Hepatocyte (in vitro differentiated cells): ENCODE measurements at regions not wholly inside any gene's neighbourhood (a gene's known extent, or its start where the extent isn't known, plus 50 kb on each side); places are given as distances from the start of the nearest gene placed in this dataset.

Source experiments
- DNase-seq: peaks from one replicate; pipeline ENCODE4 v3.0.0-alpha.2; 2016; ENCODE audit warnings: low spot score
- H2AFZ ChIP-seq: fragments of 200-600 bp; sonication (generic); 2 replicates; pipeline ENCODE4 v1.6.0; 2016; ENCODE audit warnings: antibody characterized with exemption, mild to moderate bottlenecking
- H3K27ac ChIP-seq: fragments of 200-600 bp; sonication (generic); 2 replicates; pipeline ENCODE4 v1.5.1; 2016; ENCODE audit warnings: mild to moderate bottlenecking
- H3K27me3 ChIP-seq: fragments of 200-600 bp; sonication (generic); 2 replicates; pipeline ENCODE4 v1.6.1; 2016
- H3K36me3 ChIP-seq: fragments of 200-600 bp; sonication (generic); replicated peaks from 2 replicates; pipeline ENCODE4 v1.5.1; 2016; ENCODE audit warnings: low read depth; ENCODE audit not compliant: insufficient read depth
- H3K4me1 ChIP-seq: fragments of 200-600 bp; sonication (generic); 2 replicates; pipeline ENCODE4 v1.5.1; 2016; ENCODE audit warnings: mild to moderate bottlenecking, moderate library complexity; ENCODE audit not compliant: insufficient read depth
- H3K4me2 ChIP-seq: fragments of 200-600 bp; sonication (generic); 2 replicates; pipeline ENCODE4 v1.6.0; 2016
- H3K4me3 ChIP-seq: fragments of 200-600 bp; sonication (generic); 2 replicates; pipeline ENCODE4 v1.5.1; 2016; ENCODE audit warnings: mild to moderate bottlenecking
- H3K79me2 ChIP-seq: fragments of 200-600 bp; sonication (generic); 2 replicates; pipeline ENCODE4 v1.6.0; 2017; ENCODE audit warnings: mild to moderate bottlenecking
- H3K9me2 ChIP-seq: fragments of 200-600 bp; sonication (generic); replicated peaks from 2 replicates; pipeline ENCODE4 v1.6.0; 2017; ENCODE audit warnings: mild to moderate bottlenecking; ENCODE audit not compliant: insufficient read depth
- H3K9me3 ChIP-seq: fragments of 200-600 bp; sonication (generic); 2 replicates; pipeline ENCODE4 v1.5.1; 2016; ENCODE audit warnings: low read depth, mild to moderate bottlenecking
- H4K20me1 ChIP-seq: fragments of 200-600 bp; sonication (generic); 2 replicates; pipeline ENCODE4 v1.6.0; 2016; ENCODE audit warnings: mild to moderate bottlenecking; ENCODE audit not compliant: insufficient read depth, poor library complexity, severe bottlenecking
- EZH2 ChIP-seq: fragments of 200-600 bp; sonication (generic); IDR thresholded peaks from 2 replicates; pipeline ENCODE4 v1.6.1; 2016; ENCODE audit warnings: antibody characterized with exemption, mild to moderate bottlenecking, borderline replicate concordance
- EZH2phosphoT487 ChIP-seq: fragments of 200-600 bp; sonication (generic); IDR thresholded peaks from one replicate; pipeline ENCODE4 v1.6.1; 2018; ENCODE audit warnings: antibody characterized with exemption, mild to moderate bottlenecking, low read depth, moderate library complexity; ENCODE audit not compliant: unreplicated experiment, severe bottlenecking
- WGBS: methylation state at CpG from one replicate; pipeline ENCODE4 v1.1.6; 2016; ENCODE audit warnings: low lambda C conversion rate; ENCODE audit errors: missing lambda C conversion rate; 5-methylcytosine and 5-hydroxymethylcytosine counted together
- TF ChIP-seq, protein P1 (sequence below): fragments of 200-600 bp; sonication (generic); IDR thresholded peaks from 2 replicates; pipeline ENCODE4 v1.5.1; 2016; ENCODE audit warnings: antibody characterized with exemption, mild to moderate bottlenecking; ENCODE audit not compliant: poor library complexity

DNA sequence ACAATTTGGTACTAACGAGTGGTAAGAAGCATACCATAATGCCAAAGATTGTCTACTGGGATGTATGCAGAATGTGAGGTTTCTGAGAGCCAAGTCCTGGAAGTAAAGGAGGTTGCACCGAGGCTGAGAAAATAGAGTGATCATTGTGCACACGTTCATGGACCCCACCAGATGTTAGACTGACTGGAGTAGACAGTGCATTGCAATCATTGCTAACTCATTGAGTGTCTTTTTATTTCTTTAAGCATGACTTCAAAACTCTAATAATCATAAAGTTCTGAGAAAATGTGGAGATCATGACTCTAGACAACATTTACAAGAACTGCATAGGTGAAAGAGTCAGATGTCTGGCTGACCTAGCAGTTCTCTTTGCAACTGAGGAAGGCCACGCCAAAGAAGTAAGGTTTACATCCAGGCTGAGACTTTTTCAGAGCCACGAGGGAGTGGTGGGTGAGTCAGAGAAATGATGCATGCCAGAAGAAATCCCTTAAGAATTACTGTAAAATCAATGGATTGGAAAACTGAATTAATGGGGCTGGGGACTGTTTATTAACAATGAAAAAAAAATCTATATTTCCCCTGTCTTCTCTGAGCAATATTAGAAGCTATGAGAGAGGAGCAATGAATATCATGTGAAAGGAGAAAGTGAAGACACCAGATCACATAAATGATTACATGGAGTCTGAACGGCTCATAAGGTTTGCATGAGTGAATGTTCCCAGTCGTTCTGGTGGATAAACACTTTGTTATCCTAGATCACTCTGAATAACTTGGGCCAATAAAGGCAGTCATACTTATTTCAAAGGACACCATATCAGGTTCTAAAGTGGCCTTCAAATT, 76.0 kb upstream of the SLC25A26 start:
- Histone ChIP-seq H3K9me3 (no peaks in the 10 kb centered on the region), H3K4me2 (no peak overlapping the region), H3K4me3 (no peak overlapping the region), H3K79me2 (no peaks in the 10 kb centered on the region), H3K27ac (no peak overlapping the region), H4K20me1 (no peaks in the 10 kb centered on the region), H3K27me3 (no peaks in the 10 kb centered on the region), H2AFZ (no peak overlapping the region), H3K4me1 (no peaks in the 10 kb centered on the region), H3K36me3 (no peaks in the 10 kb centered on the region), H3K9me2 (no peaks in the 10 kb centered on the region)
- WGBS = 53% methylated on average over 7 of the region's 7 CpGs
- DNase-seq = no peak
- TF ChIP-seq EZH2 (no peak), EZH2phosphoT487 (no peak)
- TF ChIP-seq, protein P1, sequence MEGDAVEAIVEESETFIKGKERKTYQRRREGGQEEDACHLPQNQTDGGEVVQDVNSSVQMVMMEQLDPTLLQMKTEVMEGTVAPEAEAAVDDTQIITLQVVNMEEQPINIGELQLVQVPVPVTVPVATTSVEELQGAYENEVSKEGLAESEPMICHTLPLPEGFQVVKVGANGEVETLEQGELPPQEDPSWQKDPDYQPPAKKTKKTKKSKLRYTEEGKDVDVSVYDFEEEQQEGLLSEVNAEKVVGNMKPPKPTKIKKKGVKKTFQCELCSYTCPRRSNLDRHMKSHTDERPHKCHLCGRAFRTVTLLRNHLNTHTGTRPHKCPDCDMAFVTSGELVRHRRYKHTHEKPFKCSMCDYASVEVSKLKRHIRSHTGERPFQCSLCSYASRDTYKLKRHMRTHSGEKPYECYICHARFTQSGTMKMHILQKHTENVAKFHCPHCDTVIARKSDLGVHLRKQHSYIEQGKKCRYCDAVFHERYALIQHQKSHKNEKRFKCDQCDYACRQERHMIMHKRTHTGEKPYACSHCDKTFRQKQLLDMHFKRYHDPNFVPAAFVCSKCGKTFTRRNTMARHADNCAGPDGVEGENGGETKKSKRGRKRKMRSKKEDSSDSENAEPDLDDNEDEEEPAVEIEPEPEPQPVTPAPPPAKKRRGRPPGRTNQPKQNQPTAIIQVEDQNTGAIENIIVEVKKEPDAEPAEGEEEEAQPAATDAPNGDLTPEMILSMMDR = no peak

DNA sequence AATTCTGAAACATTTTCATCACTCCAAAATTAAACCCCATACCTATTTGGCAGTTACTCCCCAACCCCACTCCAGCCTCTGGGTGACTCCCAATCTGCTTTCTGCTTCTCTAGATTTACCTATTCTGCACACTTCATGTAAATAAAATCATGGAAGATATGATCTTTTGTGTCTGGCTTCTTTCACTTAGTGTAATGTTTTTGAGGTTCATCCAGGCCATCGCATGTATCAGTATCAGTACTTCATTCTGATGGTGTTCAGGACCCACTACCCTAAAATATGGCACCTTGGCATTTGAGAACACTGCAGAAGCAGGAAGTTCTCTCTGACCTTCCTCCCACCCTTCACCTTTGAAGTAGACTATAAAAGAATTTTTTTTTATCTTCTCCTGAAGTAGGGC, 78.7 kb upstream of the SLC25A26 start:
- WGBS = 89% methylated on average over 1 of the region's 1 CpG
- Histone ChIP-seq H3K4me1 (no peaks in the 10 kb centered on the region), H3K9me3 (no peaks in the 10 kb centered on the region), H3K27me3 (no peaks in the 10 kb centered on the region), H2AFZ (no peak overlapping the region), H3K79me2 (no peaks in the 10 kb centered on the region), H3K9me2 (no peaks in the 10 kb centered on the region), H3K4me3 (no peak overlapping the region), H4K20me1 (no peaks in the 10 kb centered on the region), H3K27ac (no peak overlapping the region), H3K4me2 (no peak overlapping the region), H3K36me3 (no peaks in the 10 kb centered on the region)
- DNase-seq = no peak
- TF ChIP-seq EZH2phosphoT487 (no peak), EZH2 (no peak)
- TF ChIP-seq, protein P1 = no peak

DNA sequence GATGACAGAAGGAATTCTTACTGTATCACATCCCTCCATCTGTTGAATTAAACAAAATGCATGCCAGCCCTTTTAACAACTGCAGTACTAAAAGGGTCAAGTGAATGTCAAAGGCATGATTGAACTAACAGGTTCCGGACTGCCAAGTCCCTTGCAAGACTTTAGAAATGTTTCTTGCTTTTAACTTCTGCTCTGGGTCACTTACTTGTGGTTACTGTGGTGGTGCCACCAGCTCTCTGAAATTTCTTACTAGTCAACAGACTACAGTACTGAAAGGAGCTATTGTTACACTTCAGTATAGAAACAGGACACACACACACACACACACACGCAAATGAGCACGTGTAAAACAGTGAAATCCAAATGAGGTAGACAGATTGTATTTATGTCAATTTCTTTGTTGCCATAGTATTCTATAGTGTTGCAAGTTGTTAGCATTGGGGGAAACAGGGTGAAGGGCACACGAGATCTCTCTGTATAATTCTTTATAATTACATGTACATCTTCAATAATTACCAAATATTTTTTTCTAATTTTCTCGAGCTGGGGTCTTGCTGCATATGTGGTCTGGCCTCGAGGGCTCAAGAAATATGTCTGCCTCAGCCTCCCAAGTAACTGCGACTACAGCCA, 79.9 kb upstream of the SLC25A26 start:
- H2AFZ ChIP-seq = no peak overlapping the region
- no peak for DNase-seq
- H3K27ac ChIP-seq = no peak overlapping the region
- H3K27me3 ChIP-seq = no peaks in the 10 kb centered on the region
- H3K4me3 ChIP-seq = no peak overlapping the region
- no peaks in the 10 kb centered on the region for H3K4me1 ChIP-seq
- H4K20me1 ChIP-seq = no peaks in the 10 kb centered on the region
- no peaks in the 10 kb centered on the region for H3K36me3 ChIP-seq
- no peaks in the 10 kb centered on the region for H3K9me2 ChIP-seq
- no peak overlapping the region for H3K4me2 ChIP-seq
- H3K79me2 ChIP-seq = no peaks in the 10 kb centered on the region
- 81% methylated on average over 7 of the region's 7 CpGs for whole genome bisulfite sequencing
- TF ChIP-seq EZH2 (no peak), EZH2phosphoT487 (no peak)
- TF ChIP-seq, protein P1 = no peak
- H3K9me3 ChIP-seq = no peaks in the 10 kb centered on the region
